Urinary bladder (tissue), 3 donors: ENCODE measurements at regions not wholly inside any gene's neighbourhood (a gene's known extent, or its start where the extent isn't known, plus 50 kb on each side); places are given as distances from the start of the nearest gene placed in this dataset.

ENCODE experiments used
- DNase-seq: peaks from one replicate; pipeline ENCODE4 v3.0.0-alpha.2; 2015; ENCODE audit errors: extremely low spot score
- H3K27ac ChIP-seq: one replicate; pipeline ENCODE4 v1.5.1; 2013; ENCODE audit warnings: low read depth, mild to moderate bottlenecking, moderate library complexity
- H3K36me3 ChIP-seq: one replicate; pipeline ENCODE4 v1.6.1; 2013; ENCODE audit warnings: mild to moderate bottlenecking, moderate library complexity; ENCODE audit not compliant: insufficient read depth
- H3K4me1 ChIP-seq: one replicate; pipeline ENCODE4 v1.6.1; 2013; ENCODE audit warnings: mild to moderate bottlenecking, moderate library complexity; ENCODE audit not compliant: insufficient read depth
- H3K4me3 ChIP-seq: one replicate; pipeline ENCODE4 v1.5.1; 2013; ENCODE audit warnings: low read depth, low read length
- WGBS: extraction: QIAGEN DNeasy Blood & Tissue Kit; methylation state at CpG from one replicate; pipeline ENCODE4 v1.1.7; 2013; 5-methylcytosine and 5-hydroxymethylcytosine counted together
- donor health status: healthy with polysubstance abuse.
- donor health status: healthy.

- Histone ChIP-seq H3K4me3 (no peak overlapping the region), H3K36me3 (no peaks in the 10 kb centered on the region), H3K4me1 (no peaks in the 10 kb centered on the region), H3K27ac (no peak overlapping the region)
- DNase-seq, result no peak
- WGBS, result 93% methylated on average over 5 of the region's 5 CpGs
Observed at GRCh38 chr16:65661558-65661957, 539.7 kb upstream of the CDH11 start.

GRCh38 chr16:65660390-65660789 lies 538.5 kb upstream of the CDH11 start:
- Histone ChIP-seq H3K4me3 (no peak overlapping the region), H3K27ac (no peak overlapping the region)
- 33% methylated on average over 5 of the region's 5 CpGs for WGBS

GRCh38 chr16:65659758-65660157 lies 537.9 kb upstream of the CDH11 start:
- H3K4me3 ChIP-seq, result no peak overlapping the region
- 89% methylated on average over 7 of the region's 7 CpGs for WGBS

More at GRCh38 chr16:65660390-65660789, 538.5 kb upstream of the CDH11 start:
- no peak for DNase-seq
- Histone ChIP-seq H3K4me1 (no peaks in the 10 kb centered on the region), H3K36me3 (no peaks in the 10 kb centered on the region)

GRCh38 chr16:65658787-65659220 lies 536.9 kb upstream of the CDH11 start:
- H3K4me1 ChIP-seq, result no peaks in the 10 kb centered on the region
- no peak overlapping the region for H3K4me3 ChIP-seq
- DNase-seq, result no peak
- H3K36me3 ChIP-seq, result no peaks in the 10 kb centered on the region
- no peak overlapping the region for H3K27ac ChIP-seq
- WGBS, result 86% methylated on average over 2 of the region's 2 CpGs

More at GRCh38 chr16:65659758-65660157, 537.9 kb upstream of the CDH11 start:
- Histone ChIP-seq H3K27ac (no peak overlapping the region), H3K4me1 (no peaks in the 10 kb centered on the region), H3K36me3 (no peaks in the 10 kb centered on the region)
- DNase-seq, result no peak

- 44% methylated on average over 4 of the region's 4 CpGs for whole genome bisulfite sequencing
- Histone ChIP-seq H3K36me3 (no peaks in the 10 kb centered on the region), H3K27ac (no peak overlapping the region), H3K4me1 (no peaks in the 10 kb centered on the region), H3K4me3 (no peak overlapping the region)
- DNase-seq, result no peak
Observed at GRCh38 chr16:65658349-65658748, 536.5 kb upstream of the CDH11 start.

GRCh38 chr16:65657556-65657955 lies 535.7 kb upstream of the CDH11 start:
- Histone ChIP-seq H3K27ac (no peak overlapping the region), H3K4me1 (no peaks in the 10 kb centered on the region), H3K36me3 (no peaks in the 10 kb centered on the region), H3K4me3 (no peak overlapping the region)
- no peak for DNase-seq
- WGBS, result 96% methylated on average over 1 of the region's 1 CpG

- no peaks in the 10 kb centered on the region for H3K36me3 ChIP-seq
- no peak for DNase-seq
- no peak overlapping the region for H3K4me3 ChIP-seq
- no peaks in the 10 kb centered on the region for H3K4me1 ChIP-seq
- H3K27ac ChIP-seq, result no peak overlapping the region
- WGBS, result 63% methylated on average over 6 of the region's 6 CpGs
Observed at GRCh38 chr16:65657071-65657494, 535.2 kb upstream of the CDH11 start.

- WGBS, result 88% methylated on average over 3 of the region's 3 CpGs
- DNase-seq, result no peak
- Histone ChIP-seq H3K27ac (no peak overlapping the region), H3K4me1 (no peaks in the 10 kb centered on the region), H3K36me3 (no peaks in the 10 kb centered on the region), H3K4me3 (no peak overlapping the region)
Observed at GRCh38 chr16:65655802-65656201, 533.9 kb upstream of the CDH11 start.

- Histone ChIP-seq H3K27ac (no peak overlapping the region), H3K4me1 (no peaks in the 10 kb centered on the region), H3K36me3 (no peaks in the 10 kb centered on the region), H3K4me3 (no peak overlapping the region)
- 87% methylated on average over 5 of the region's 5 CpGs for WGBS
- no peak for DNase-seq
Observed at GRCh38 chr16:65648101-65648500, 526.2 kb upstream of the CDH11 start.

GRCh38 chr16:65644821-65645220 lies 523.0 kb upstream of the CDH11 start:
- Histone ChIP-seq H3K4me1 (no peaks in the 10 kb centered on the region), H3K4me3 (no peak overlapping the region), H3K36me3 (no peaks in the 10 kb centered on the region), H3K27ac (no peak overlapping the region)
- WGBS, result 86% methylated on average over 2 of the region's 2 CpGs
- no peak for DNase-seq

- H3K4me1 ChIP-seq, result no peaks in the 10 kb centered on the region
- 72% methylated on average over 3 of the region's 3 CpGs for WGBS
- H3K27ac ChIP-seq, result no peak overlapping the region
- DNase-seq, result no peak
- H3K36me3 ChIP-seq, result no peaks in the 10 kb centered on the region
- H3K4me3 ChIP-seq, result no peak overlapping the region
Observed at GRCh38 chr16:65641762-65642289, 520.0 kb upstream of the CDH11 start.

- H3K4me1 ChIP-seq, result no peaks in the 10 kb centered on the region
Observed at GRCh38 chr16:65641049-65641761, 519.3 kb upstream of the CDH11 start.

GRCh38 chr16:65634833-65635232 lies 513.0 kb upstream of the CDH11 start:
- H3K27ac ChIP-seq, result no peak overlapping the region
- H3K4me1 ChIP-seq, result no peaks in the 10 kb centered on the region
- H3K36me3 ChIP-seq, result no peaks in the 10 kb centered on the region
- DNase-seq, result no peak
- H3K4me3 ChIP-seq, result no peak overlapping the region
- WGBS, result 96% methylated on average over 1 of the region's 1 CpG

More at GRCh38 chr16:65641049-65641761, 519.3 kb upstream of the CDH11 start:
- Histone ChIP-seq H3K27ac (no peak overlapping the region), H3K4me3 (no peak overlapping the region), H3K36me3 (no peaks in the 10 kb centered on the region)
- DNase-seq, result no peak
- 46% methylated on average over 3 of the region's 3 CpGs for WGBS

- H3K27ac ChIP-seq, result no peak overlapping the region
- no peaks in the 10 kb centered on the region for H3K4me1 ChIP-seq
- 86% methylated on average over 5 of the region's 5 CpGs for WGBS
Observed at GRCh38 chr16:65634291-65634690, 512.4 kb upstream of the CDH11 start.

More at GRCh38 chr16:65634291-65634690, 512.4 kb upstream of the CDH11 start:
- Histone ChIP-seq H3K4me3 (no peak overlapping the region), H3K36me3 (no peaks in the 10 kb centered on the region)
- DNase-seq, result no peak
